T-helper 2 cell treated with Interferon-gamma antibody and Interleukin-4, amounts not matched to agents 5 μg/mL and 100 μg/mL, for 36 hours (primary cell): ENCODE measurements at regions not wholly inside any gene's neighbourhood (a gene's known extent, or its start where the extent isn't known, plus 50 kb on each side); places are given as distances from the start of the nearest gene placed in this dataset.

Experiments used
- DNase-seq: peaks from one replicate; pipeline ENCODE4 v3.0.0; 2021; ENCODE audit warnings: low spot score
- H3K27ac Mint-ChIP-seq: one replicate; pipeline ENCODE4 v1.8.0; 2021; ENCODE audit warnings: mild to moderate bottlenecking, mixed read lengths
- H3K27me3 Mint-ChIP-seq: one replicate; pipeline ENCODE4 v1.8.0; 2021; ENCODE audit warnings: low read depth, mixed read lengths
- H3K36me3 Mint-ChIP-seq: one replicate; pipeline ENCODE4 v1.8.0; 2021; ENCODE audit warnings: low read depth, mixed read lengths
- H3K4me1 Mint-ChIP-seq: one replicate; pipeline ENCODE4 v1.8.0; 2021; ENCODE audit warnings: low read depth, mixed read lengths
- H3K4me3 Mint-ChIP-seq: one replicate; pipeline ENCODE4 v1.8.0; 2022; ENCODE audit warnings: mild to moderate bottlenecking, moderate library complexity, mixed read lengths
- H3K9me3 Mint-ChIP-seq: one replicate; pipeline ENCODE4 v1.8.0; 2021; ENCODE audit warnings: mixed read lengths

- DNase-seq, result no peak
- Mint-ChIP-seq H3K27me3 (no peaks in the 10 kb centered on the region), H3K36me3 (no peaks in the 10 kb centered on the region), H3K4me3 (no peak overlapping the region), H3K27ac (no peak overlapping the region), H3K9me3 (no peaks in the 10 kb centered on the region), H3K4me1 (no peaks in the 10 kb centered on the region)
Measured at GRCh38 chr13:78160793-78161192, 242.2 kb upstream of the EDNRB start.

GRCh38 chr13:78152415-78152814 is 233.8 kb upstream of the EDNRB start:
- Mint-ChIP-seq H3K4me3 (no peak overlapping the region), H3K36me3 (no peaks in the 10 kb centered on the region), H3K4me1 (no peaks in the 10 kb centered on the region), H3K27me3 (no peaks in the 10 kb centered on the region), H3K9me3 (no peaks in the 10 kb centered on the region), H3K27ac (no peak overlapping the region)
- no peak for DNase-seq

- H3K27me3 Mint-ChIP-seq, result peaks cover 4% of the 10 kb centered on the region
- no peaks in the 10 kb centered on the region for H3K4me1 Mint-ChIP-seq
- H3K9me3 Mint-ChIP-seq, result no peaks in the 10 kb centered on the region
- no peaks in the 10 kb centered on the region for H3K36me3 Mint-ChIP-seq
- no peak for DNase-seq
- no peak overlapping the region for H3K4me3 Mint-ChIP-seq
- H3K27ac Mint-ChIP-seq, result no peak overlapping the region
Measured at GRCh38 chr13:78147905-78148304, 229.3 kb upstream of the EDNRB start.

- Mint-ChIP-seq H3K4me1 (no peaks in the 10 kb centered on the region), H3K27ac (no peak overlapping the region), H3K27me3 (peaks cover 7% of the 10 kb centered on the region), H3K9me3 (no peaks in the 10 kb centered on the region), H3K36me3 (no peaks in the 10 kb centered on the region), H3K4me3 (no peak overlapping the region)
- no peak for DNase-seq
Measured at GRCh38 chr13:78145276-78145675, 226.6 kb upstream of the EDNRB start.

GRCh38 chr13:78139765-78140164 is 221.1 kb upstream of the EDNRB start:
- Mint-ChIP-seq H3K36me3 (no peaks in the 10 kb centered on the region), H3K9me3 (no peaks in the 10 kb centered on the region), H3K27me3 (peaks cover 3% of the 10 kb centered on the region), H3K4me3 (no peak overlapping the region), H3K27ac (no peak overlapping the region), H3K4me1 (peaks cover 6% of the 10 kb centered on the region)
- no peak for DNase-seq

GRCh38 chr13:78138756-78139155 is 220.1 kb upstream of the EDNRB start:
- Mint-ChIP-seq H3K27ac (no peak overlapping the region), H3K27me3 (peaks cover 3% of the 10 kb centered on the region), H3K4me1 (peaks cover 6% of the 10 kb centered on the region), H3K9me3 (no peaks in the 10 kb centered on the region), H3K4me3 (no peak overlapping the region), H3K36me3 (no peaks in the 10 kb centered on the region)
- no peak for DNase-seq

- peak overlapping the region; percentile 10 for H3K4me3 Mint-ChIP-seq
- peaks cover under 1% of the 10 kb centered on the region for H3K27me3 Mint-ChIP-seq
- H3K9me3 Mint-ChIP-seq, result no peaks in the 10 kb centered on the region
- DNase-seq, result no peak
- H3K4me1 Mint-ChIP-seq, result peaks cover 6% of the 10 kb centered on the region
- no peak overlapping the region for H3K27ac Mint-ChIP-seq
- H3K36me3 Mint-ChIP-seq, result no peaks in the 10 kb centered on the region
Measured at GRCh38 chr13:78137404-78138142, 218.9 kb upstream of the EDNRB start.

- Mint-ChIP-seq H3K27me3 (no peaks in the 10 kb centered on the region), H3K4me3 (no peak overlapping the region), H3K27ac (no peak overlapping the region), H3K4me1 (peaks cover 6% of the 10 kb centered on the region), H3K9me3 (no peaks in the 10 kb centered on the region), H3K36me3 (no peaks in the 10 kb centered on the region)
- no peak for DNase-seq
Measured at GRCh38 chr13:78136966-78137365, 218.3 kb upstream of the EDNRB start.

- no peak for DNase-seq
- Mint-ChIP-seq H3K27ac (no peak overlapping the region), H3K27me3 (peaks cover 7% of the 10 kb centered on the region), H3K36me3 (no peaks in the 10 kb centered on the region), H3K4me1 (peaks cover 6% of the 10 kb centered on the region), H3K9me3 (no peaks in the 10 kb centered on the region), H3K4me3 (no peak overlapping the region)
Measured at GRCh38 chr13:78133511-78133910, 214.9 kb upstream of the EDNRB start.

- H3K27me3 Mint-ChIP-seq, result peaks cover 10% of the 10 kb centered on the region
- H3K9me3 Mint-ChIP-seq, result no peaks in the 10 kb centered on the region
- DNase-seq, result no peak
- H3K4me3 Mint-ChIP-seq, result no peak overlapping the region
- H3K4me1 Mint-ChIP-seq, result no peaks in the 10 kb centered on the region
- H3K27ac Mint-ChIP-seq, result no peak overlapping the region
- no peaks in the 10 kb centered on the region for H3K36me3 Mint-ChIP-seq
Measured at GRCh38 chr13:78131811-78132210, 213.2 kb upstream of the EDNRB start.

- H3K27me3 Mint-ChIP-seq, result peaks cover 10% of the 10 kb centered on the region
- H3K27ac Mint-ChIP-seq, result no peak overlapping the region
- no peak for DNase-seq
- H3K36me3 Mint-ChIP-seq, result no peaks in the 10 kb centered on the region
- H3K4me1 Mint-ChIP-seq, result no peaks in the 10 kb centered on the region
- no peak overlapping the region for H3K4me3 Mint-ChIP-seq
- no peaks in the 10 kb centered on the region for H3K9me3 Mint-ChIP-seq
Measured at GRCh38 chr13:78131346-78131745, 212.7 kb upstream of the EDNRB start.

- Mint-ChIP-seq H3K4me1 (no peaks in the 10 kb centered on the region), H3K4me3 (no peak overlapping the region), H3K27me3 (peaks cover 10% of the 10 kb centered on the region), H3K36me3 (no peaks in the 10 kb centered on the region), H3K9me3 (no peaks in the 10 kb centered on the region), H3K27ac (no peak overlapping the region)
- DNase-seq, result no peak
Measured at GRCh38 chr13:78129823-78130222, 211.2 kb upstream of the EDNRB start.

- Mint-ChIP-seq H3K4me3 (no peak overlapping the region), H3K36me3 (no peaks in the 10 kb centered on the region), H3K4me1 (no peaks in the 10 kb centered on the region), H3K9me3 (no peaks in the 10 kb centered on the region), H3K27ac (no peak overlapping the region), H3K27me3 (peaks cover 10% of the 10 kb centered on the region)
- no peak for DNase-seq
Measured at GRCh38 chr13:78129359-78129758, 210.7 kb upstream of the EDNRB start.

GRCh38 chr13:78121459-78122348 is 203.1 kb upstream of the EDNRB start:
- H3K4me3 Mint-ChIP-seq, result no peak overlapping the region
- no peaks in the 10 kb centered on the region for H3K36me3 Mint-ChIP-seq
- DNase-seq, result peak; percentile 10
- H3K27me3 Mint-ChIP-seq, result peaks cover 3% of the 10 kb centered on the region
- peaks cover 2% of the 10 kb centered on the region for H3K4me1 Mint-ChIP-seq
- no peaks in the 10 kb centered on the region for H3K9me3 Mint-ChIP-seq
- no peak overlapping the region for H3K27ac Mint-ChIP-seq
